ENCODE measurements at regions not wholly inside any gene's neighbourhood (a gene's known extent, or its start where the extent isn't known, plus 50 kb on each side); places are given as distances from the start of the nearest gene placed in this dataset.

DNA sequence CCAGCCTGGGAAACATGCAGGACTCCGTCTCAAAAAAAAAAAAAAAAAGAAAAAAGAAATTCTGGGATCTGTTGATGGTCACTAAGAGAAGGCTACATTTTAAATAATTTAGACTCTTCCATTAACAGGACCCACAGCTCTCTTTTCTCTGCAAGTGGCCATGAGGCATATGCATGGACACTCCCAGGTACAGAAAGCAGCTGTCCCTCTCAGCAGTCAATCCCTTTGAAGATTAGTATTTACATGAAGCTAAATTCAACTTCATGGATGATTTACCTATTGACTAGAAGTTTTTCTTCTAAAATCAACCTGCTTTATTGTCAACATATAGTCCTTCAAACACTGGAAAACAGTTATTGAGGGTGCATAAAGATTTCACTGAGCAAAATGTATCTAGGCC is 139.9 kb downstream of the CPEB2 start:
- Histone ChIP-seq H3K4me2 (ENCODE audit: low read depth, low read length, poor library complexity, severe bottlenecking) (no peak overlapping the region), H2AFZ (ENCODE audit: low read depth, low read length, severe bottlenecking) (no peak overlapping the region), H3K9me2 (replicated peaks; ENCODE audit: insufficient read depth, low read length) (no peaks in the 10 kb centered on the region), H3K27ac (ENCODE audit: low read depth, low read length) (no peak overlapping the region), H3K4me3 (ENCODE audit: insufficient read depth, low read length, poor library complexity, severe bottlenecking) (no peak overlapping the region), H3K79me2 (ENCODE audit: insufficient read depth, low read length) (no peaks in the 10 kb centered on the region), H3F3A (ENCODE audit: insufficient read depth) (no peaks in the 10 kb centered on the region), H4K20me1 (ENCODE audit: low read depth, low read length) (no peaks in the 10 kb centered on the region), H3K36me3 (ENCODE audit: low read length) (no peaks in the 10 kb centered on the region), H3K9me3 (ENCODE audit: insufficient read depth, low read length) (no peaks in the 10 kb centered on the region), H3K9ac (ENCODE audit: low read length) (no peak overlapping the region), H3K27me3 (ENCODE audit: low read length) (no peaks in the 10 kb centered on the region)
- TF ChIP-seq, protein P1, sequence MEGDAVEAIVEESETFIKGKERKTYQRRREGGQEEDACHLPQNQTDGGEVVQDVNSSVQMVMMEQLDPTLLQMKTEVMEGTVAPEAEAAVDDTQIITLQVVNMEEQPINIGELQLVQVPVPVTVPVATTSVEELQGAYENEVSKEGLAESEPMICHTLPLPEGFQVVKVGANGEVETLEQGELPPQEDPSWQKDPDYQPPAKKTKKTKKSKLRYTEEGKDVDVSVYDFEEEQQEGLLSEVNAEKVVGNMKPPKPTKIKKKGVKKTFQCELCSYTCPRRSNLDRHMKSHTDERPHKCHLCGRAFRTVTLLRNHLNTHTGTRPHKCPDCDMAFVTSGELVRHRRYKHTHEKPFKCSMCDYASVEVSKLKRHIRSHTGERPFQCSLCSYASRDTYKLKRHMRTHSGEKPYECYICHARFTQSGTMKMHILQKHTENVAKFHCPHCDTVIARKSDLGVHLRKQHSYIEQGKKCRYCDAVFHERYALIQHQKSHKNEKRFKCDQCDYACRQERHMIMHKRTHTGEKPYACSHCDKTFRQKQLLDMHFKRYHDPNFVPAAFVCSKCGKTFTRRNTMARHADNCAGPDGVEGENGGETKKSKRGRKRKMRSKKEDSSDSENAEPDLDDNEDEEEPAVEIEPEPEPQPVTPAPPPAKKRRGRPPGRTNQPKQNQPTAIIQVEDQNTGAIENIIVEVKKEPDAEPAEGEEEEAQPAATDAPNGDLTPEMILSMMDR (IDR thresholded peaks at IDR 0.05; ENCODE audit: insufficient read depth, low read length, poor library complexity, severe bottlenecking), result no peak
- TF ChIP-seq EZH2phosphoT487 (conservative IDR thresholded peaks at IDR 0.05; ENCODE audit: low read length), result no peak

- H3K9me2 ChIP-seq (replicated peaks; ENCODE audit: insufficient read depth, low read length), result no peaks in the 10 kb centered on the region
- H4K20me1 ChIP-seq (ENCODE audit: low read depth, low read length), result no peaks in the 10 kb centered on the region
- H3F3A ChIP-seq (ENCODE audit: insufficient read depth), result no peaks in the 10 kb centered on the region
- no peaks in the 10 kb centered on the region for H3K36me3 ChIP-seq (ENCODE audit: low read length)
- no peaks in the 10 kb centered on the region for H3K9me3 ChIP-seq (ENCODE audit: insufficient read depth, low read length)
- H3K79me2 ChIP-seq (ENCODE audit: insufficient read depth, low read length), result no peaks in the 10 kb centered on the region
- no peak for TF ChIP-seq EZH2phosphoT487 (conservative IDR thresholded peaks at IDR 0.05; ENCODE audit: low read length)
- TF ChIP-seq, protein P1 (IDR thresholded peaks at IDR 0.05; ENCODE audit: insufficient read depth, low read length, poor library complexity, severe bottlenecking), result no peak
- no peak overlapping the region for H3K4me3 ChIP-seq (ENCODE audit: insufficient read depth, low read length, poor library complexity, severe bottlenecking)
- no peak overlapping the region for H3K4me2 ChIP-seq (ENCODE audit: low read depth, low read length, poor library complexity, severe bottlenecking)
- H3K27me3 ChIP-seq (ENCODE audit: low read length), result no peaks in the 10 kb centered on the region
- no peak overlapping the region for H3K27ac ChIP-seq (ENCODE audit: low read depth, low read length)
- H2AFZ ChIP-seq (ENCODE audit: low read depth, low read length, severe bottlenecking), result no peak overlapping the region
- no peak overlapping the region for H3K9ac ChIP-seq (ENCODE audit: low read length)
Measured at GRCh38 chr4:15143551-15143950, 141.3 kb downstream of the CPEB2 start.

DNA sequence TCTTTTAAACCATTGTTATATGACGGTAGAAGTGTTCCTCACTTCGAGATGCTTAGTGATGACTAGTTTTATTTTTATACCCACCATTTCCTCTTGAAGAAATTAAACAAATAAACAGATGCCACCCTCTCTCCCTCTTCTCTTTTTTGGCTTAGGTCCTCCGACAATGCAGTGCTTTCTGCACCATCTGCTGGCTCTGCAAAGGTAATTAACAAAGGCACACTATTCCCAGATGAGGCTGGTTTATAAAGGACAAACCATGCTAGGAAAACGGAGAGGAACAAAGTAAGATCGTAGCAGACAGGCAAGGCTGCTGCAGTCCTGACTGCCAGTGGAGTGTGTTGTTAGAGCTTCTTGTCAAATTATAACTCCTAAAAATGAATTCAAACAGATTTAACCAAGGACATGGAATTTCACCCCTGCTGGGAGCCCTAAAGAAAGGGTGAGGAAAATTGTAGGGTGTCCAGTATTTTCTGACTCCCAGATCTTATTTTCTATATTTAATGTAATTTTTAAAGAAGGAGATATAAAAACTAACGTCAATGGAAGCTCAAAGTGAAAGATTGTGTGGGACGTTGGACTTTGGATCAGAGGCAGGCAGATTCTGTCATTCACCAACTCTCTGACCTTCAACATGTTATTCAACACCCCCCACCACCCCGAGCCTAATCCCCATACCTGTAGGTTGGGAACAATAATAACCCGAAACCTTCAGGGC is 142.1 kb downstream of the CPEB2 start:
- H3K4me3 ChIP-seq (ENCODE audit: insufficient read depth, low read length, poor library complexity, severe bottlenecking), result no peak overlapping the region
- no peak overlapping the region for H3K9ac ChIP-seq (ENCODE audit: low read length)
- H3K36me3 ChIP-seq (ENCODE audit: low read length), result no peaks in the 10 kb centered on the region
- H3K9me3 ChIP-seq (ENCODE audit: insufficient read depth, low read length), result no peaks in the 10 kb centered on the region
- H3K79me2 ChIP-seq (ENCODE audit: insufficient read depth, low read length), result no peaks in the 10 kb centered on the region
- H3K27ac ChIP-seq (ENCODE audit: low read depth, low read length), result no peak overlapping the region
- no peaks in the 10 kb centered on the region for H4K20me1 ChIP-seq (ENCODE audit: low read depth, low read length)
- TF ChIP-seq, protein P1 (IDR thresholded peaks at IDR 0.05; ENCODE audit: insufficient read depth, low read length, poor library complexity, severe bottlenecking), result no peak
- no peak for TF ChIP-seq EZH2phosphoT487 (conservative IDR thresholded peaks at IDR 0.05; ENCODE audit: low read length)
- no peaks in the 10 kb centered on the region for H3K9me2 ChIP-seq (replicated peaks; ENCODE audit: insufficient read depth, low read length)
- H3F3A ChIP-seq (ENCODE audit: insufficient read depth), result no peaks in the 10 kb centered on the region
- no peaks in the 10 kb centered on the region for H3K27me3 ChIP-seq (ENCODE audit: low read length)
- H3K4me2 ChIP-seq (ENCODE audit: low read depth, low read length, poor library complexity, severe bottlenecking), result no peak overlapping the region
- H2AFZ ChIP-seq (ENCODE audit: low read depth, low read length, severe bottlenecking), result no peak overlapping the region

Data from SU-DHL-6 (cell line).